ENCODE measurements at regions not wholly inside any gene's neighbourhood (a gene's known extent, or its start where the extent isn't known, plus 50 kb on each side); places are given as distances from the start of the nearest gene placed in this dataset.

- TF ChIP-seq CTCF (IDR thresholded peaks at IDR 0.05; ENCODE audit: insufficient read depth, low read length, poor library complexity, severe bottlenecking) (no peak), EZH2phosphoT487 (conservative IDR thresholded peaks at IDR 0.05; ENCODE audit: low read length) (no peak)
Observed at GRCh38 chr9:19720377-19720776, 68.5 kb downstream of the SLC24A2 start.

All from SU-DHL-6 (cell line).